Tibial nerve (tissue), 4 donors: ENCODE measurements at regions not wholly inside any gene's neighbourhood (a gene's known extent, or its start where the extent isn't known, plus 50 kb on each side); places are given as distances from the start of the nearest gene placed in this dataset.

Experiments
- CTCF ChIP-seq, 5 experiments: fragments of 200-600 bp in 3 of 5; fragments of 450-650 bp in 2 of 5; sonication (generic) in 3 of 5; IDR thresholded peaks; one replicate each; pipeline ENCODE4 v1.5.1; 2016 to 2019; ENCODE audit warnings: antibody characterized with exemption in 5 of 5, mild to moderate bottlenecking in 3 of 5, moderate library complexity in 2 of 5
- EP300 ChIP-seq, 2 donors: sonication (generic); formaldehyde crosslinking; IDR thresholded peaks; one replicate each; pipeline ENCODE4 v1.6.1; 2017; ENCODE audit warnings: antibody characterized with exemption in 2 of 2, mild to moderate bottlenecking in 1 of 2

- TF ChIP-seq CTCF (IDR thresholded peaks at IDR 0.05) (no peak), EP300 (IDR thresholded peaks at IDR 0.05) (no peak)
Observed at GRCh38 chr7:8314566-8314965, 52.6 kb upstream of the ICA1 start.
